ENCODE measurements at regions not wholly inside any gene's neighbourhood (a gene's known extent, or its start where the extent isn't known, plus 50 kb on each side); places are given as distances from the start of the nearest gene placed in this dataset.

DNA sequence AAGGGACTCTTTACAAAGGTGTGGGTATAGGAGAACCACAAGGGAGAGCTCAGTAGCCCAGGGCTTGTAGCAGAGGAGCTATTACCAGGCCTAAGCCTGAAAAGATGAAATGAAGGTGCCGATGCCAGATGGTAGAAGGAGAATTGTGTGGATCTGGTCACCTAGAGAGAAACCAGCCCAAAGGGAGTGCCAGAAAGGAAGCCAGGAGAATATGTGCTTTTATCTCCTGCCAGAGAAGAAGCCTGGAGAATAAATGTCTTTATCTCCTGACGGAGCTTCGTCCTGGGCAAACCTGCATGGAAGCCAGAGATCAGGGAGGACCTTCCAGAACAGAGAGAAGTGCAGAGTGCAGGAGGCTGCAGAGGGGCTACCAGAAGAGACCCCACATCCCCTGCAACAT is 142.6 kb downstream of the MED10 start:
- TF ChIP-seq, protein P1, sequence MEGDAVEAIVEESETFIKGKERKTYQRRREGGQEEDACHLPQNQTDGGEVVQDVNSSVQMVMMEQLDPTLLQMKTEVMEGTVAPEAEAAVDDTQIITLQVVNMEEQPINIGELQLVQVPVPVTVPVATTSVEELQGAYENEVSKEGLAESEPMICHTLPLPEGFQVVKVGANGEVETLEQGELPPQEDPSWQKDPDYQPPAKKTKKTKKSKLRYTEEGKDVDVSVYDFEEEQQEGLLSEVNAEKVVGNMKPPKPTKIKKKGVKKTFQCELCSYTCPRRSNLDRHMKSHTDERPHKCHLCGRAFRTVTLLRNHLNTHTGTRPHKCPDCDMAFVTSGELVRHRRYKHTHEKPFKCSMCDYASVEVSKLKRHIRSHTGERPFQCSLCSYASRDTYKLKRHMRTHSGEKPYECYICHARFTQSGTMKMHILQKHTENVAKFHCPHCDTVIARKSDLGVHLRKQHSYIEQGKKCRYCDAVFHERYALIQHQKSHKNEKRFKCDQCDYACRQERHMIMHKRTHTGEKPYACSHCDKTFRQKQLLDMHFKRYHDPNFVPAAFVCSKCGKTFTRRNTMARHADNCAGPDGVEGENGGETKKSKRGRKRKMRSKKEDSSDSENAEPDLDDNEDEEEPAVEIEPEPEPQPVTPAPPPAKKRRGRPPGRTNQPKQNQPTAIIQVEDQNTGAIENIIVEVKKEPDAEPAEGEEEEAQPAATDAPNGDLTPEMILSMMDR (IDR thresholded peaks at IDR 0.05), result no peak
- no peak for TF ChIP-seq POLR2A (IDR thresholded peaks at IDR 0.05)

Data from Peyer's patch (tissue), 4 donors.